PC-9 (cell line): ENCODE measurements at regions not wholly inside any gene's neighbourhood (a gene's known extent, or its start where the extent isn't known, plus 50 kb on each side); places are given as distances from the start of the nearest gene placed in this dataset.

Experiments used
- EZH2 ChIP-seq: fragments of 200-600 bp; sonication (generic); IDR thresholded peaks from 2 replicates; pipeline ENCODE4 v1.8.0; 2017; ENCODE audit warnings: antibody characterized with exemption, low read depth
- TF ChIP-seq, protein P1 (sequence below): fragments of 200-600 bp; sonication (generic); conservative IDR thresholded peaks from 2 replicates; pipeline ENCODE4 v1.6.1; 2017; ENCODE audit warnings: mixed run types, antibody characterized with exemption, mild to moderate bottlenecking, moderate library complexity

GRCh38 chr5:168125445-168126199 lies 165.8 kb upstream of the WWC1 start:
- TF ChIP-seq, protein P1, sequence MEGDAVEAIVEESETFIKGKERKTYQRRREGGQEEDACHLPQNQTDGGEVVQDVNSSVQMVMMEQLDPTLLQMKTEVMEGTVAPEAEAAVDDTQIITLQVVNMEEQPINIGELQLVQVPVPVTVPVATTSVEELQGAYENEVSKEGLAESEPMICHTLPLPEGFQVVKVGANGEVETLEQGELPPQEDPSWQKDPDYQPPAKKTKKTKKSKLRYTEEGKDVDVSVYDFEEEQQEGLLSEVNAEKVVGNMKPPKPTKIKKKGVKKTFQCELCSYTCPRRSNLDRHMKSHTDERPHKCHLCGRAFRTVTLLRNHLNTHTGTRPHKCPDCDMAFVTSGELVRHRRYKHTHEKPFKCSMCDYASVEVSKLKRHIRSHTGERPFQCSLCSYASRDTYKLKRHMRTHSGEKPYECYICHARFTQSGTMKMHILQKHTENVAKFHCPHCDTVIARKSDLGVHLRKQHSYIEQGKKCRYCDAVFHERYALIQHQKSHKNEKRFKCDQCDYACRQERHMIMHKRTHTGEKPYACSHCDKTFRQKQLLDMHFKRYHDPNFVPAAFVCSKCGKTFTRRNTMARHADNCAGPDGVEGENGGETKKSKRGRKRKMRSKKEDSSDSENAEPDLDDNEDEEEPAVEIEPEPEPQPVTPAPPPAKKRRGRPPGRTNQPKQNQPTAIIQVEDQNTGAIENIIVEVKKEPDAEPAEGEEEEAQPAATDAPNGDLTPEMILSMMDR, result no peak
- TF ChIP-seq EZH2, result no peak
